K562 (cell line): ENCODE measurements at regions not wholly inside any gene's neighbourhood (a gene's known extent, or its start where the extent isn't known, plus 50 kb on each side); places are given as distances from the start of the nearest gene placed in this dataset.

ENCODE experiments used
- ATAC-seq: fragments of 200-7000 bp; cut with Tn5 transposase; 3 replicates; pipeline ENCODE4 v1.9.1; 2020; ENCODE audit warnings: moderate library complexity
- BruUV-seq: library from RNA; stranded (reverse); fragments of 400-500 nt; replicated peaks from 2 replicates; lab custom pipeline; 2021; lab: Mats Ljungman, UMichigan
- CTCF ChIA-PET: fragments of 300-600 bp; formaldehyde crosslinking; extraction: SDS; loops from one replicate; lab custom pipeline; 2021; ENCODE audit warnings: low intra/inter-chr PET ratio; lab: Yijun Ruan, JAX
- POLR2A ChIA-PET: fragments of 300-600, 350-650 bp; sonication (Branson Sonifier 250); formaldehyde crosslinking; extraction: SDS; loops from one replicate; lab custom pipeline; 2021; ENCODE audit warnings: antibody characterized with exemption, inconsistent platforms; lab: Yijun Ruan, JAX
- DNase-seq, 4 experiments: peaks; one replicate each; pipeline versions ENCODE4 v3.0.0 to v3.0.0-alpha.2; 2011 to 2018; ENCODE audit warnings: low spot score in 3 of 4, mixed read lengths in 3 of 4; ENCODE audit errors: extremely low read depth in 1 of 4
- FAIRE-seq: peaks from 2 replicates; lab custom pipeline; 2011; peaks lifted over from hg19 to GRCh38; lab: Jason Lieb, UNC
- H2AFZ ChIP-seq: 2 replicates; pipeline ENCODE4 v1.6.0; 2011; ENCODE audit warnings: low read depth, low read length, control low read depth, inconsistent platforms
- H3K27ac ChIP-seq: fragments of 200-600 bp; 3 replicates; pipeline ENCODE4 v1.8.0; 2011; ENCODE audit warnings: low read depth, mild to moderate bottlenecking, control low read depth, inconsistent platforms, low read length, moderate library complexity, mixed read lengths; ENCODE audit errors: extremely low read depth
- H3K27me3 ChIP-seq, 2 experiments: fragments of 300-600 bp in 1 of 2; 2 replicates in 1 of 2; 3 replicates in 1 of 2; pipeline versions ENCODE4 v1.6.0 to v1.8.0; 2011; ENCODE audit warnings: inconsistent platforms in 2 of 2, low read length in 2 of 2, mild to moderate bottlenecking in 1 of 2, mixed read lengths in 1 of 2, moderate library complexity in 1 of 2; ENCODE audit not compliant: control insufficient read depth in 2 of 2, insufficient read depth in 2 of 2
- H3K36me3 ChIP-seq: fragments of 300-600 bp; 3 replicates; pipeline ENCODE4 v1.8.0; 2011; ENCODE audit warnings: mild to moderate bottlenecking, low read length, inconsistent platforms; ENCODE audit not compliant: control insufficient read depth, insufficient read depth
- H3K4me1 ChIP-seq, 2 experiments: fragments of 200-600 bp in 1 of 2; replicated peaks in 1 of 2; 2 replicates in 1 of 2; 3 replicates in 1 of 2; pipeline versions ENCODE4 v1.5.1 to v1.8.0; 2011; ENCODE audit warnings: inconsistent platforms in 2 of 2, low read length in 2 of 2, mild to moderate bottlenecking in 1 of 2, mixed read lengths in 1 of 2, moderate library complexity in 1 of 2; ENCODE audit not compliant: control insufficient read depth in 2 of 2, insufficient read depth in 2 of 2
- H3K4me2 ChIP-seq: 2 replicates; pipeline ENCODE4 v1.6.1; 2011; ENCODE audit warnings: low read length, control low read depth, inconsistent platforms, mixed read lengths; ENCODE audit not compliant: insufficient read depth
- H3K4me3 ChIP-seq: fragments of 200-600 bp; sonication (generic), shearing (Covaris generic); 2 replicates; pipeline ENCODE4 v1.5.1; 2016; ENCODE audit warnings: control low read depth, inconsistent platforms
- H3K79me2 ChIP-seq: fragments of 200-600 bp; 3 replicates; pipeline ENCODE4 v1.8.0; 2011; ENCODE audit warnings: low read length, inconsistent platforms; ENCODE audit not compliant: control insufficient read depth, insufficient read depth
- H3K9ac ChIP-seq, 2 experiments: 2 replicates each; pipeline versions ENCODE4 v1.6.0 to v1.6.1; 2011; ENCODE audit warnings: low read depth in 2 of 2, low read length in 2 of 2, control low read depth in 1 of 2, inconsistent platforms in 1 of 2, mild to moderate bottlenecking in 1 of 2, mixed read lengths in 1 of 2; ENCODE audit not compliant: insufficient read depth in 1 of 2
- H3K9me1 ChIP-seq: one replicate; pipeline ENCODE4 v1.6.0; 2011; ENCODE audit warnings: inconsistent platforms, mild to moderate bottlenecking, low read length, moderate library complexity; ENCODE audit not compliant: control insufficient read depth, insufficient read depth
- H3K9me3 ChIP-seq: replicated peaks from 2 replicates; pipeline ENCODE4 v1.5.1; 2011; ENCODE audit warnings: low read depth, low read length, inconsistent platforms; ENCODE audit not compliant: control insufficient read depth, insufficient read depth
- H4K20me1 ChIP-seq: replicated peaks from 2 replicates; pipeline ENCODE4 v1.6.1; 2011; ENCODE audit warnings: low read length, inconsistent platforms, mixed read lengths; ENCODE audit not compliant: control insufficient read depth, insufficient read depth
- ERF ChIP-seq: fragments of 450-650 bp; formaldehyde crosslinking; IDR thresholded peaks from 2 replicates; pipeline ENCODE4 v1.4.0; 2020; ENCODE audit warnings: mild to moderate bottlenecking, mixed read lengths
- GABPA ChIP-seq: fragments of 200-800 bp; sonication (Bioruptor generic); conservative IDR thresholded peaks from 2 replicates; pipeline ENCODE4 v1.6.1; 2016; ENCODE audit warnings: low read depth, missing genetic modification characterization, missing compliant biosample characterization
- MYC ChIP-seq, 2 experiments: fragments of 250-450 bp in 1 of 2; sonication (Bioruptor Pico) in 1 of 2; IDR thresholded peaks; 2 replicates each; pipeline versions ENCODE4 v1.5.1 to v1.6.1; 2012 to 2021; ENCODE audit warnings: low read depth in 2 of 2, borderline replicate concordance in 1 of 2, improper control_type of control experiment in 1 of 2, low read length in 1 of 2, mild to moderate bottlenecking in 1 of 2, moderate library complexity in 1 of 2
- NR4A1 ChIP-seq, 2 experiments: fragments of 250-450 bp in 1 of 2; fragments of 450-650 bp in 1 of 2; sonication (Bioruptor Pico) in 1 of 2; IDR thresholded peaks; 2 replicates each; pipeline versions ENCODE4 v1.4.0 to v1.6.1; 2016 to 2020; ENCODE audit warnings: mild to moderate bottlenecking in 2 of 2, missing compliant biosample characterization in 1 of 2, missing genetic modification characterization in 1 of 2, moderate library complexity in 1 of 2
- RFX5 ChIP-seq: IDR thresholded peaks from 2 replicates; pipeline ENCODE4 v1.6.1; 2011; ENCODE audit warnings: low read depth, mild to moderate bottlenecking, improper control_type of control experiment, low read length
- SMARCB1 ChIP-seq: IDR thresholded peaks from 2 replicates; pipeline ENCODE4 v1.6.1; 2011; ENCODE audit warnings: improper control_type of control experiment, low read depth; ENCODE audit not compliant: insufficient read length
- ZNF146 ChIP-seq: IDR thresholded peaks from one replicate; pipeline ENCODE4 v1.6.1; 2018; ENCODE audit warnings: missing compliant biosample characterization; ENCODE audit not compliant: unreplicated experiment
- WGBS: fragments of 100-300 bp; shearing (Covaris generic); methylation state at CpG from one replicate; pipeline ENCODE4 v1.1.6; 2016; ENCODE audit warnings: low coverage, mixed read lengths; ENCODE audit not compliant: insufficient coverage; ENCODE audit errors: missing lambda C conversion rate; 5-methylcytosine and 5-hydroxymethylcytosine counted together
- in situ Hi-C: fragments of 300-500 bp; cut with MboI; formaldehyde crosslinking; loops from 4 replicates; pipeline ENCODE4 v1.15.0; 2018; ENCODE audit warnings: inconsistent platforms, mixed read lengths
- intact Hi-C: fragments of 100-400 bp; cut with micrococcal nuclease; formaldehyde crosslinking; loops from 2 replicates; pipeline ENCODE4 v1.14.2; 2022
- TF ChIP-seq, protein P1 (sequence below): fragments of 250-450 bp; sonication (Bioruptor Pico); IDR thresholded peaks from 2 replicates; pipeline ENCODE4 v1.4.0; 2020; ENCODE audit warnings: mild to moderate bottlenecking, moderate library complexity
- TF ChIP-seq, protein P2 (sequence below): fragments of 250-450 bp; sonication (Bioruptor Pico); IDR thresholded peaks from 2 replicates; pipeline ENCODE4 v1.8.0; 2022; ENCODE audit warnings: inconsistent platforms
- TF ChIP-seq, protein P3 (sequence below): fragments of 200-400 bp; formaldehyde crosslinking; IDR thresholded peaks from 2 replicates; pipeline ENCODE4 v1.6.1; 2017; ENCODE audit warnings: mild to moderate bottlenecking, low read depth, low read length, moderate library complexity

DNA sequence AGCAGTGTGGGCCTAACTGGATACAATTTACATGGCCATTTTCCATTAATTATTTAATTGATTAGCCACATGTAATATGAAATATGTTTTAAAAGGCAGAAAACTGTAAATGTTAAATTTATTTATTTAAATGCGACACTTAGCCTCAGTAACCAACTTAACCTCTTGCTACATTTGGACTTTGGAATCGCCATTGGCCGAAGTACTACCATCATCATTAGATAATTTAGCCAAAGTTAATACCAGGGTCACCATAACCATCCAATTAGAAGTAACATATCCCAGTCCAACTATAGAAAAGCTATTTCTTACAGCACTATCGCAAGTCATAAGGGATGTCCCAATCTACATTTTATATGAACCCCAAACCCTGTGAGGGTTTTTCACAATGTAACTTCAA, 558.6 kb upstream of the IGFBP3 start:
- Histone ChIP-seq H3K9me3 (no peaks in the 10 kb centered on the region), H3K36me3 (no peaks in the 10 kb centered on the region), H3K4me1 (no peaks in the 10 kb centered on the region), H3K79me2 (no peaks in the 10 kb centered on the region), H2AFZ (no peak overlapping the region), H3K9me1 (no peaks in the 10 kb centered on the region), H3K4me2 (no peak overlapping the region), H4K20me1 (no peaks in the 10 kb centered on the region), H3K27me3 (no peaks in the 10 kb centered on the region), H3K4me3 (no peak overlapping the region), H3K27ac (no peak overlapping the region), H3K9ac (no peak overlapping the region)
- TF ChIP-seq SMARCB1 (no peak), ERF (CRISPR knock-in tag) (no peak)
- no peak for FAIRE-seq
- in situ Hi-C loops: no loop called here
- BruUV-seq: no TSS peak
- intact Hi-C loops: no loop called here
- CTCF ChIA-PET: no interaction called here
- 5% methylated on average over 4 of the region's 4 CpGs for WGBS
- no peak for DNase-seq
- POLR2A ChIA-PET: no interaction called here
- no peak for ATAC-seq

DNA sequence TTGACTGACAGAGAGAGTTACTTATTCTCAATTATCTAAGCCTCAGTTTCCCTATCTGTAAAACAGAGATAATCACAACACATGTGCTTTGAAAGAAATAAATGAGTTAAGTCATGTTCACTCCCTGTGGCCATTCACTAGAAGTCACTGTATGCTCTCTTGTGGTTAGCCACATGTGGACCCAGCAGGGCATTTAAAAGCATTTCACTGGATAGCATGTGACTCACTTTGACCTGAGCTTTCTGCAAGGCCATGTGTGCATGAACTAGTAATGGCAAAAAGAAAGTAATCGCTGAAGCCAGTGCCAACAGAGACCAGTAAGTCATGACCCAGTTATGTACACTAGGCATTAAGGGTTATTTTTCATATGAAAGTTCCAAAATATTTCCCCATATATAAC, 557.0 kb upstream of the IGFBP3 start:
- ChIA-PET POLR2A (no interaction called here), CTCF (no interaction called here)
- 0% methylated on average over 1 of the region's 1 CpG for whole genome bisulfite sequencing
- Histone ChIP-seq H3K27ac (no peak overlapping the region), H3K36me3 (no peaks in the 10 kb centered on the region), H3K79me2 (no peaks in the 10 kb centered on the region), H2AFZ (no peak overlapping the region), H3K4me3 (no peak overlapping the region), H3K9me1 (no peaks in the 10 kb centered on the region), H3K4me1 (no peaks in the 10 kb centered on the region), H3K9ac (no peak overlapping the region), H3K27me3 (no peaks in the 10 kb centered on the region), H3K4me2 (no peak overlapping the region), H3K9me3 (no peaks in the 10 kb centered on the region), H4K20me1 (no peaks in the 10 kb centered on the region)
- BruUV-seq: no TSS peak
- in situ Hi-C loops: no loop called here
- FAIRE-seq: no peak
- DNase-seq: no peak
- no peak for ATAC-seq
- intact Hi-C loops: no loop called here
- TF ChIP-seq MYC (IDR thresholded peaks at IDR 0.05; ENCODE audit: low read depth, low read length) (no peak), MYC (CRISPR knock-in tag; IDR thresholded peaks at IDR 0.05; ENCODE audit: borderline replicate concordance, low read depth) (no peak), RFX5 (no peak), ZNF146 (no peak), NR4A1 (CRISPR knock-in tag; IDR thresholded peaks at IDR 0.05) (no peak), NR4A1 (tag; IDR thresholded peaks at IDR 0.05) (no peak), GABPA (tag) (no peak)
- TF ChIP-seq, protein P1, sequence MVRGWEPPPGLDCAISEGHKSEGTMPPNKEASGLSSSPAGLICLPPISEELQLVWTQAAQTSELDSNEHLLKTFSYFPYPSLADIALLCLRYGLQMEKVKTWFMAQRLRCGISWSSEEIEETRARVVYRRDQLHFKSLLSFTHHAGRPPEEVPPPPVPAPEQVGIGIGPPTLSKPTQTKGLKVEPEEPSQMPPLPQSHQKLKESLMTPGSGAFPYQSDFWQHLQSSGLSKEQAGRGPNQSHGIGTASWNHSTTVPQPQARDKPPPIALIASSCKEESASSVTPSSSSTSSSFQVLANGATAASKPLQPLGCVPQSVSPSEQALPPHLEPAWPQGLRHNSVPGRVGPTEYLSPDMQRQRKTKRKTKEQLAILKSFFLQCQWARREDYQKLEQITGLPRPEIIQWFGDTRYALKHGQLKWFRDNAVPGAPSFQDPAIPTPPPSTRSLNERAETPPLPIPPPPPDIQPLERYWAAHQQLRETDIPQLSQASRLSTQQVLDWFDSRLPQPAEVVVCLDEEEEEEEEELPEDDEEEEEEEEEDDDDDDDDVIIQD (CRISPR knock-in tag): no peak
- TF ChIP-seq, protein P2, sequence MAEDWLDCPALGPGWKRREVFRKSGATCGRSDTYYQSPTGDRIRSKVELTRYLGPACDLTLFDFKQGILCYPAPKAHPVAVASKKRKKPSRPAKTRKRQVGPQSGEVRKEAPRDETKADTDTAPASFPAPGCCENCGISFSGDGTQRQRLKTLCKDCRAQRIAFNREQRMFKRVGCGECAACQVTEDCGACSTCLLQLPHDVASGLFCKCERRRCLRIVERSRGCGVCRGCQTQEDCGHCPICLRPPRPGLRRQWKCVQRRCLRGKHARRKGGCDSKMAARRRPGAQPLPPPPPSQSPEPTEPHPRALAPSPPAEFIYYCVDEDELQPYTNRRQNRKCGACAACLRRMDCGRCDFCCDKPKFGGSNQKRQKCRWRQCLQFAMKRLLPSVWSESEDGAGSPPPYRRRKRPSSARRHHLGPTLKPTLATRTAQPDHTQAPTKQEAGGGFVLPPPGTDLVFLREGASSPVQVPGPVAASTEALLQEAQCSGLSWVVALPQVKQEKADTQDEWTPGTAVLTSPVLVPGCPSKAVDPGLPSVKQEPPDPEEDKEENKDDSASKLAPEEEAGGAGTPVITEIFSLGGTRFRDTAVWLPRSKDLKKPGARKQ (CRISPR knock-in tag): no peak
- TF ChIP-seq, protein P3, sequence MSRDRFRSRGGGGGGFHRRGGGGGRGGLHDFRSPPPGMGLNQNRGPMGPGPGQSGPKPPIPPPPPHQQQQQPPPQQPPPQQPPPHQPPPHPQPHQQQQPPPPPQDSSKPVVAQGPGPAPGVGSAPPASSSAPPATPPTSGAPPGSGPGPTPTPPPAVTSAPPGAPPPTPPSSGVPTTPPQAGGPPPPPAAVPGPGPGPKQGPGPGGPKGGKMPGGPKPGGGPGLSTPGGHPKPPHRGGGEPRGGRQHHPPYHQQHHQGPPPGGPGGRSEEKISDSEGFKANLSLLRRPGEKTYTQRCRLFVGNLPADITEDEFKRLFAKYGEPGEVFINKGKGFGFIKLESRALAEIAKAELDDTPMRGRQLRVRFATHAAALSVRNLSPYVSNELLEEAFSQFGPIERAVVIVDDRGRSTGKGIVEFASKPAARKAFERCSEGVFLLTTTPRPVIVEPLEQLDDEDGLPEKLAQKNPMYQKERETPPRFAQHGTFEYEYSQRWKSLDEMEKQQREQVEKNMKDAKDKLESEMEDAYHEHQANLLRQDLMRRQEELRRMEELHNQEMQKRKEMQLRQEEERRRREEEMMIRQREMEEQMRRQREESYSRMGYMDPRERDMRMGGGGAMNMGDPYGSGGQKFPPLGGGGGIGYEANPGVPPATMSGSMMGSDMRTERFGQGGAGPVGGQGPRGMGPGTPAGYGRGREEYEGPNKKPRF: no peak
